ENCODE measurements at regions not wholly inside any gene's neighbourhood (a gene's known extent, or its start where the extent isn't known, plus 50 kb on each side); places are given as distances from the start of the nearest gene placed in this dataset.

DNA sequence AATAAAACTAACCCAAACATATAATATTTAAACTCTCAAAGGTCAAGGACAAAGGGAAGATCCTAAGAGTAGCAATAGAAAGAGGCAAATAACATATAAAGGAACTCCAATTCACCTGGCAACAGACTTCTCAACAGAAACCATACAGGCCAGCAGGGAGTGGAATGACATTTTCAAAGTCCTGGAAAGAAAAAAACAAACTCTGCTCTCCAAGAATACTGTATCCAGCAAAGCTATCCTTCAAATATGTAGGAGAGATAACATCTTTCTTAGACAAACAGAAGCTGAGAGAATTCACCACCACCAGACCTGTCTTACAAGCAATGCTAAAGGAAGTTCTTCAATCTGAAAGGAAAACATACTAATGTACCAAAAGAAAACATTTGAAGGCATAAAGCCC, 51.5 kb upstream of the TMEM158 start:
- TF ChIP-seq Cebpa-rat (IDR thresholded peaks at IDR 0.05): no peak
- Histone ChIP-seq H3K9ac (no peak overlapping the region), H3K4me1 (no peaks in the 10 kb centered on the region), H4K20me1 (no peaks in the 10 kb centered on the region), H3K9me3 (peaks cover 17% of the 10 kb centered on the region), H3K4me2 (no peak overlapping the region), H3K27me3 (no peaks in the 10 kb centered on the region), H3K27ac (no peak overlapping the region), H3K4me3 (no peak overlapping the region), H3K36me3 (no peaks in the 10 kb centered on the region)

GRCh38 chr3:45280232-45280631, 54.1 kb upstream of the TMEM158 start:
- TF ChIP-seq Cebpa-rat (IDR thresholded peaks at IDR 0.05): no peak
- Histone ChIP-seq H3K27ac (no peak overlapping the region), H3K4me1 (no peaks in the 10 kb centered on the region), H3K4me2 (no peak overlapping the region), H3K4me3 (no peak overlapping the region), H3K9me3 (peaks cover 17% of the 10 kb centered on the region), H4K20me1 (no peaks in the 10 kb centered on the region), H3K9ac (no peak overlapping the region), H3K36me3 (no peaks in the 10 kb centered on the region), H3K27me3 (no peaks in the 10 kb centered on the region)

DNA sequence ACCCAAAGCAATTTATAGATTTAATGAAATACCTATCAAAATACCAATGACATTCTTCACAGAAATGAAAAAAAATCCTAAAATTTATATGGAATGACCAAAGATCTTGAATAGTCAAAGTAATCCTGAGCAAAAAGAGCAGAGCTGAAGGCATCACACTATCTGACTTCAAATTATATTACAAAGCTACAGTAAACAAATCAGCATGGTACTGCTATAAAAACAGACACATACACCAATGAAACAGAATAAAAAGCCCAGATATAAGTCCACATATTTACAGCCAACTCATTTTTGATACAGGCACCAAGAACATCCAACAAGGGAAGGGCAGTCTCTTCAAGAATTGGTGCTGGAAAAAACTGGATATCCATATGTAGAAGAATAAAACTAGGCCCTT, 54.9 kb upstream of the TMEM158 start:
- Histone ChIP-seq H3K9me3 (peaks cover 17% of the 10 kb centered on the region), H3K4me3 (no peak overlapping the region), H3K9ac (no peak overlapping the region), H3K36me3 (no peaks in the 10 kb centered on the region), H4K20me1 (no peaks in the 10 kb centered on the region), H3K4me1 (no peaks in the 10 kb centered on the region), H3K27me3 (no peaks in the 10 kb centered on the region), H3K4me2 (no peak overlapping the region), H3K27ac (no peak overlapping the region)
- TF ChIP-seq Cebpa-rat (IDR thresholded peaks at IDR 0.05): no peak

DNA sequence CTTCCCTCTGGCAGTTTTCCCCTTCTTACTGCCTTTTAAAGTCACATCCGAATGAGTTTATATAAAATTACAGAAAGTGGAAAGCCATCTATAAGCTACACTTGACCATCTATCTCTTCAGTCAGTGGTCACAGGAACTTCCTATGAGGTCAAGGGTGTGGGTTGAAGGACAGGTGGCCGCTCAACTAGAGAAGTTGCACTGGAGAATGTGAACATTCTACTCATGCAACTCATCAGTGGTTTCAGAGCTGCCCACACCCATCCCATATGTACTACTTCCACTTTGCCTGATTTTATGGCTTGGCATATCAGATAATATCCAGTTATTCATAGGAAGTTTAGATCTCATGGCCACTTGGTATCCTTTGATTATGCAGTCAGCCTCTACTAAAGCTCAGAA, 57.4 kb upstream of the TMEM158 start:
- Histone ChIP-seq H3K4me2 (no peak overlapping the region), H3K9me3 (peaks cover 11% of the 10 kb centered on the region), H4K20me1 (no peaks in the 10 kb centered on the region), H3K27ac (no peak overlapping the region), H3K27me3 (no peaks in the 10 kb centered on the region), H3K4me1 (no peaks in the 10 kb centered on the region), H3K36me3 (no peaks in the 10 kb centered on the region), H3K4me3 (no peak overlapping the region), H3K9ac (no peak overlapping the region)
- TF ChIP-seq Cebpa-rat (IDR thresholded peaks at IDR 0.05): no peak

DNA sequence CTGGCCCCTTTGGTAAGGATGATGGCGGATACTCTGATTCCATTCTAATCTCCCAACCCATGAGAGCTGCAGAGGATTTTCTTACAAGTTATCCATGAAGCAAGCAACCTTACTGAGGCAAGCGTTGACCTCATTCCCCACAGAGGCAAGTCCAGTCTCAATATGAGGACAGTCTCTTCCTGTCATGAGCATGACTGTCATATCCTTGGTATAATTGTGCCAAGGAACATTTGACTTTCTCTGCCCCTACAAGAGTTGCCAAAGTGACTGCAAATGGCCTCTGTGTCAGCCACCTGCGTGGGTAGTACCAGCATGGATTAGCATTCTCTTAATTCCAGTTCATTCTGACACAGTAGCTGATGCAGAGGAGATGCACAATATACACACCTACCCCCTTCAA, 71.2 kb upstream of the TMEM158 start:
- Histone ChIP-seq H3K27me3 (no peaks in the 10 kb centered on the region), H3K27ac (no peak overlapping the region), H3K36me3 (no peaks in the 10 kb centered on the region), H3K4me3 (no peak overlapping the region), H3K9ac (no peak overlapping the region), H3K4me2 (no peak overlapping the region), H3K4me1 (no peaks in the 10 kb centered on the region), H3K9me3 (peaks cover 19% of the 10 kb centered on the region), H4K20me1 (no peaks in the 10 kb centered on the region)
- TF ChIP-seq Cebpa-rat (IDR thresholded peaks at IDR 0.05): no peak

GRCh38 chr3:45302470-45302869, 76.4 kb upstream of the TMEM158 start:
- Histone ChIP-seq H3K4me3 (no peak overlapping the region), H4K20me1 (no peaks in the 10 kb centered on the region), H3K36me3 (no peaks in the 10 kb centered on the region), H3K9ac (no peak overlapping the region), H3K4me1 (no peaks in the 10 kb centered on the region), H3K4me2 (no peak overlapping the region), H3K27me3 (no peaks in the 10 kb centered on the region), H3K9me3 (peaks cover 27% of the 10 kb centered on the region), H3K27ac (no peak overlapping the region)
- no peak for TF ChIP-seq Cebpa-rat (IDR thresholded peaks at IDR 0.05)

GRCh38 chr3:45306406-45307008, 80.4 kb upstream of the TMEM158 start:
- Histone ChIP-seq H3K27me3 (no peaks in the 10 kb centered on the region), H3K27ac (no peak overlapping the region), H3K9me3 (peaks cover 17% of the 10 kb centered on the region), H3K36me3 (no peaks in the 10 kb centered on the region), H4K20me1 (no peaks in the 10 kb centered on the region), H3K4me2 (no peak overlapping the region), H3K4me1 (no peaks in the 10 kb centered on the region), H3K4me3 (no peak overlapping the region), H3K9ac (no peak overlapping the region)
- no peak for TF ChIP-seq Cebpa-rat (IDR thresholded peaks at IDR 0.05)

DNA sequence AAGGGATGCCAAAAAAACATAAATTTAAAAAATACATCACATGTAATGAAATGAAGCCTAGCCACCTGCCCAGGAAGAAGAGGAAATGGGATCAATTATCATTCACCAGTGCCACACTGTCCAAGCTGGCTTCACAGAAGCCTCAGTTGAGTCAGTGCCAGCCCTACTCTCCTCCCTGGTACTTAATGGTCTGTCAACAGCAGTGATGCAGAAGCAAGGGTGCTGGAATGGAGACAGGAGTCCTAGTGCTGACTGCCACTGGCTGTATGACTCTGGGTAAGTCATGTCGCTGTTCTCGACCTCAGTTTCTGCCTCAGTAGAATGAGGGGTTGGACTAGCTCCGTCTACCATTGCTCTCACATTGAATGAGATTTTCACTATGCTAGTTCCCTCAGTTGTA, 78.5 kb upstream of the LARS2 start:
- Histone ChIP-seq H3K4me1 (no peaks in the 10 kb centered on the region), H3K4me2 (no peak overlapping the region), H3K9ac (no peak overlapping the region), H4K20me1 (no peaks in the 10 kb centered on the region), H3K36me3 (no peaks in the 10 kb centered on the region), H3K27ac (no peak overlapping the region), H3K9me3 (no peaks in the 10 kb centered on the region; the same call in 1 of the 2 replicates), H3K27me3 (no peaks in the 10 kb centered on the region), H3K4me3 (no peak overlapping the region)
- no peak for TF ChIP-seq Cebpa-rat (IDR thresholded peaks at IDR 0.05)

DNA sequence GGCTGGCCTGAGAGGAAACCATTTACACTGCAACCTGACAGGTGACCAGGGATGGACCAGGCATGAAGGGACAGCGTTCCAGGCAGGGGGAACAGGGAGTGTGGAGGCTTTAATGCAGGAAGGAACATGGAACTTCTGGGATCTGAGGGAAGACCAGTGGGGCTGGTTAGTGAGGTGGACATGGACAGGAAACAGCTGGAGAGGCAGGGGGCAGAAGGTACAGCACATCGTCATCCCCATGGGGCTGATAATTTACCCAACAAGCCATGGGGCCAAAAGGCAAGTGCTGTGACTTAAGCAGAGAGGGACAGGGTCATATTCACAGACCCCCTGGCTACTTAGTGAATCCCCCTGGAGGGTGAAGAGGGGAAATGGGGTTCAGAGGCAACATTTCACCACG, 77.0 kb upstream of the LARS2 start:
- Histone ChIP-seq H3K4me2 (no peak overlapping the region), H3K9me3 (no peaks in the 10 kb centered on the region; the same call in 1 of the 2 replicates), H3K4me1 (no peaks in the 10 kb centered on the region), H3K9ac (no peak overlapping the region), H3K27me3 (no peaks in the 10 kb centered on the region), H3K36me3 (no peaks in the 10 kb centered on the region), H3K27ac (no peak overlapping the region), H3K4me3 (no peak overlapping the region), H4K20me1 (no peaks in the 10 kb centered on the region)
- TF ChIP-seq Cebpa-rat (IDR thresholded peaks at IDR 0.05): no peak

- Histone ChIP-seq H3K4me3 (no peak overlapping the region), H3K36me3 (no peaks in the 10 kb centered on the region), H3K9ac (no peak overlapping the region), H4K20me1 (no peaks in the 10 kb centered on the region), H3K4me1 (no peaks in the 10 kb centered on the region), H3K9me3 (no peaks in the 10 kb centered on the region; the same call in 1 of the 2 replicates), H3K27me3 (no peaks in the 10 kb centered on the region), H3K27ac (no peak overlapping the region), H3K4me2 (no peak overlapping the region)
- TF ChIP-seq Cebpa-rat (IDR thresholded peaks at IDR 0.05): no peak
Measured at GRCh38 chr3:45311953-45312801, 76.2 kb upstream of the LARS2 start.
